Pulmonary artery endothelial cell (primary cell): ENCODE measurements at regions not wholly inside any gene's neighbourhood (a gene's known extent, or its start where the extent isn't known, plus 50 kb on each side); places are given as distances from the start of the nearest gene placed in this dataset.

Experiments used
- DNase-seq: peaks from one replicate; pipeline ENCODE4 v3.0.0-alpha.2; 2011; ENCODE audit warnings: low read depth, low spot score

DNA sequence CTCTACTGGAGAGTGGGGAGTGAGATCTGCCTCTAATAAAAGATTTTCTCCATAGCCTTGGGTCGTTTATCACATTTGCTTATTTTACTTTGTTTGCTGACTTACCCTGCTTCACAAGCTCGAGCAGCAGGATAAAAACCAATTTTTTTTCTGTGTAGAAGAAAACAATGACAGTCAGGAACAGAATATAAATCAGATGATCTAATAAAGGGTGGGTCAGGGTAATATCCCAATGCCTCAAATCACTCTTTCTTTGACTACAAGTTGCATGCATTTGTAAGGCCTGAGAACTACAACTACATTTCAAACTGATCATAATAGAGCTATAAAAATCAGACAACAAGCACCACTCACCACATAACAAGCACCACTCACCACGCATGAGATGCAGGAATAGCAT is 174.4 kb upstream of the ADARB2 start:
- DNase-seq = no peak

- no peak for DNase-seq
These were observed 166.7 kb upstream of the ADARB2 start for GRCh38 chr10:1903982-1904381.

- no peak for DNase-seq
These were observed 158.8 kb upstream of the ADARB2 start for GRCh38 chr10:1896153-1896552.

DNA sequence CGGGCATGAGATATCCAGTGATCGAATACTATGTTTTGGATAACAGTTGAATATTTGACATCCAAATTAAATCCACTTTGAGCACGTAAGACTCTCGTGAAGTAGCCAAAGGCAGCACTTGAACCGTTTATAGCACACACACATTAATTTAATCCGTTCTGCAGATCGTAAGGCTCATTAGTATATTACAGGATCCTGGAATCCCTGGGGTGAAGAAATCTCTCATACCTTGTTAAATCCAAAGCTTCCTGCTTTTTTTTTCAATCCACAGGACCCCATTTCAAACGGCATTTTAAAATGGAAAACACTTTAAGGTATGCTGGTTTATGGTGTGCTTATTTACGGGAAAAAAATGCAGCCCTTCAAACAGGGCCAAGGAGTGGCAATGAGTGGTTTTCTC is 158.4 kb upstream of the ADARB2 start:
- no peak for DNase-seq

DNA sequence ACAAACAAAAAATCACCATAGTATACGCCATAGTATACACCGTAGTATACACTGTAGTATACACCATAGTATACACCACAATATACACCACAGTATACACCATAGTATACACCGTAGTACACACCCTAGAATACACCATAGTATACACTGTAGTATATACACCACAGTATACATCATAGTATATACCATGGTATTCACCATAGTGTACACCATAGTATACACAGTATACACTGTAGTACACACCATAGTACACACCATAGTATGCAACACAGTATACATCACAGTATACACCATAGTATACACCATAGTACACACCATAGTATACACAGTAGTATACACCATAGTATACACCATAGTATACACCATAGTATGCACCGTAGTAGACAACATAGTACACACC is 157.6 kb upstream of the ADARB2 start:
- DNase-seq = no peak

- DNase-seq = no peak
These were observed 156.6 kb upstream of the ADARB2 start for GRCh38 chr10:1893941-1894340.

DNA sequence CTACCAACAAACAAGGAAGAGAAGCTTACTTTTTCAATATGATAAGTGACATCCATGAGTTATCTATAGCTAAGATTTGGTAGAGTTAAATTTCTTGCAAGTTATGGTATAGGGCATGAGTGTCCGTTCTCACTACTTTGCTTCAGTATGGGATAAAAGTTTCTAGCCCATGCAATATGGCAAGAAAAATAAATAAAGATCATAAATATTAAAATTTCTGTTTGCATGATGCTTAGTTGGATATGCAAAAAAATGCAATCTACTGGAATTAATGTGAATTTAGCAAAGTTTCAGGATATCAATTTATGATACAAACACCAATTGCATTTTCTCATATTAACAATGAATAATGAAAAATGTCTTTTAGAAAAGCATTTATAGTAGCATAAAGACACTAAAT is 148.7 kb upstream of the ADARB2 start:
- DNase-seq = no peak

DNA sequence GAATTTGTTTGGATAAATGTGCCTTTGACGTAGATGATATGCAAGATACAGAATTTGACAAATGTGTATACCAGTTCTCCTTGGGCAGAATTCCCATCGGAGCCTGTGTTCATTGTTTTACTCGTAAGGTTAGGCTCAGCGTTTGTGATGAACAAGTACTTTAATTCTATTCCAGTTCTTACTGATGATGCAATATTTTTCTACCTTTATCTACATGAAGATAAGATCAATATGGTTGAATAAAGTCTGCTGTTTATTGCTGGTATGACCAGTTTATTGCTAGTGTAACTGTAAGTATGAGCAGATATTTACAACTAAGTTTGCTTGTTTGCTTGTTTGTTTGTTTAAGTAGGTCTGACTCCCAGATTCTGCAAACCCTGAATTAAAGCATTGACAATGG is 145.4 kb upstream of the ADARB2 start:
- DNase-seq = no peak

DNA sequence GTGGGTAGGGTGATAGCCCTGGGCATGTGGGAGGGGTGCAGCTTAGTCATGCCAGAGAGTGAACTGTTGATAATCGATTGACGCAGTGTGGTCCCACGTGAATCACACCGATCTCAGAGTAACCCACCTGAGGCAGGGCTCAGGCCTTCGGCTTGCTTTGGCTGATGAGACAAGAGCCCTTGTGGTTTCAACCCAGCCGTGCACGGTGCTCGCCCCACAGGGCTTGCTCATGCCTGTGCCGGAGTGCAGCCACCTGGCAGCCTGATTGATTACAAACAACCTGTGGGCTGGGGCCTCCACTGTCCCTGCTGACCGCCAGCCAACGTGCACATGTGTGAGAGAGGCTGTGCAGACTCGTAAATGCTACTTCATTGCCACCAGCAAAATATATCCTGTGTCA is 144.9 kb upstream of the ADARB2 start:
- DNase-seq = no peak

DNA sequence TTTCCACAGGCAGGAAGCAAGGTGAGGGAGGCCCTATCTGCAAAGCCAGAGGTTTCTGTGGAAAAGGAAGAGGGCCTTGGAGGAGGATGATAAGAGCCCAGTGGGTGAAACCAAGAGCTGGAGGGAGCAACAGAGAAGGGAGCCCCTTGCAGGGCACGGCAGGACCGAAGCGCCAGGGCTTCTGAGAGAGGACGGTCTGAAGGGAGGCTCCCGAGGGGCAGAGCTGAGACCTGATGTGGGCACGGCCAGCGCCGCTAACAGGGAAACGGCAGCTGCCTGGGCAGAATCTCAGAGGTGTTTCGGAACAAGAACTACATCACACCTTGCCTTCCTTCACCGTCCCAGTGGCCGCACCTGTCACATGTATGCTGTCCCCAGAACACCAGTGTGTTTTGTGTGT is 144.3 kb upstream of the ADARB2 start:
- no peak for DNase-seq

GRCh38 chr10:1874533-1874932 is 137.2 kb upstream of the ADARB2 start:
- no peak for DNase-seq

- no peak for DNase-seq
These were observed 136.5 kb upstream of the ADARB2 start for GRCh38 chr10:1873661-1874315.

GRCh38 chr10:1872151-1872726 is 134.9 kb upstream of the ADARB2 start:
- no peak for DNase-seq

DNA sequence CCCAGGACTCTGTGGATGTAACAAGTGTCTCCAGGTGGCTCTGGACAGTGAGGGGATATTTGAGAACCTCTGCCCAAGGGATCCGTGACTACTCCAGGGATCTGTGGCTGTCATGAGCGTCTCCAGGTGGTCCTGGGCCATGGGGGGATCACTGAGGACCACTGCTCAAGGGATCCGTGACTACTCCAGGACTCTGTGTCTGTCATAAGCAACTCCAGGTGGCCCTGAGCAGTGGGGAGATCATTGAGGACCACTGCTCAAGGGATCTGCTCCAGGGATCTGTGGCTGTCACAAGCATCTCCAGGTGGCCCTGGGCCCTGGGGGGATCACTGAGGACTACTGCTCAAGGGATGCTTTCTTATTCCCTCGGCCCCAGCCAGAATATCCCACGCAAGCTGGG is 133.2 kb upstream of the ADARB2 start:
- DNase-seq = no peak

- no peak for DNase-seq
These were observed 132.5 kb upstream of the ADARB2 start for GRCh38 chr10:1869861-1870260.

- DNase-seq = no peak
These were observed 123.0 kb upstream of the ADARB2 start for GRCh38 chr10:1860351-1860750.

- no peak for DNase-seq
These were observed 121.2 kb upstream of the ADARB2 start for GRCh38 chr10:1858547-1858946.

DNA sequence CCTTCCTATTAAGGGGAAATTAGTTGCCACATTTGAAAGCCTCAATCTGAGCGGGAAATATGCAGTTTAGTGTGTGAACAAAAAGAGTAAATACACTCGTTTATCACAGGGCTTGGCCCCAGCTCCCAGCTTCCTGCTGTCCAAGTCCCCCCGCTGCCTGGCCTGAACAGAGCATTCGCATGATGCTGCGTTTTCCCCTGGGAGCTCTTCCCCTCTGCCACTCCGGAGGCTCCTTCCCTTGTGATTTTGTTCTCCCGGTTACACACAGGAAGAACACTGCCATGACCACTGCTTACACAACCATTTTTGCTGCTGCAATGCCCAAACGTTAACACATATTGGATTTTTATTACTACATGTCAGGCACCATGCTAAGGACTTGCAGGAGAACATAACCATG is 120.7 kb upstream of the ADARB2 start:
- DNase-seq = no peak

GRCh38 chr10:1855911-1856310 is 118.6 kb upstream of the ADARB2 start:
- no peak for DNase-seq

DNA sequence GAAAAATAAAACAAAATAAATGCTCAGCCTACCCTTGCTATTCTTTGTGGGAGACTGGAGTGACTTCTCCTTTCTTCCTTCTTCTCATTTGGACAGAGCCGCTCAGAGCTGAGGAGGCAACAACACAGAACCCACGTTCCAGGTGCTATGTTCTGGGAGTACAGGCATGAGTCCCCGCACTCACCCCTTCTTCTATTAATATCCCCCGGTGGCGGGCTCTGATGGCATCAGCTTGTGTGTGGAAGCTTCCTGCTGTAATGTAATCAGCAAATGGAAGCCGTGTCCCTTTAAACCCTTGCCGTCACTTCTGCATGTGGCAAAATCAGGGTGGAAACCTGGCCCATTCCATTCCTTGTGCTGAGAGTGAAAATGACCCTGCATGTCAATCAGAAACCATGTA is 116.9 kb upstream of the ADARB2 start:
- DNase-seq = no peak

DNA sequence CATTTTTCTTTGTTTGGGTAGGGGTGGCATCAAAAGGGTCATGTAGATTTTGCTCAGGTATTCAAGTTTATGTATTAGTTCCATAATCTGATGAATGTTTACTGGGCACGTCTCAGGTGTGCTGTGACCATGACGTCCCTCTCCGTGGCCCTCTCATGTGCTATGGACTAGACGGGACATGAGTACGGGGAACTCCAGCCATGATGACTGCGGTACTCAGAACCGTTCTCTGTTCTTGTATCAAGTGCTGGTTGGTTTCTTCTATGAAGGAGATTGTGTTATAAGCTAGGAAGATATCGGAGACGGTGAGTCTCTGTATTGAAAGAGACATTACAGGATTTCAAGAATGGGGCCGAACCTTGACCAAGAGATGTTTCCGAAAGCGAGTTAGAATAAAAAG is 116.5 kb upstream of the ADARB2 start:
- no peak for DNase-seq

- DNase-seq = no peak
These were observed 115.5 kb upstream of the ADARB2 start for GRCh38 chr10:1852841-1853240.

DNA sequence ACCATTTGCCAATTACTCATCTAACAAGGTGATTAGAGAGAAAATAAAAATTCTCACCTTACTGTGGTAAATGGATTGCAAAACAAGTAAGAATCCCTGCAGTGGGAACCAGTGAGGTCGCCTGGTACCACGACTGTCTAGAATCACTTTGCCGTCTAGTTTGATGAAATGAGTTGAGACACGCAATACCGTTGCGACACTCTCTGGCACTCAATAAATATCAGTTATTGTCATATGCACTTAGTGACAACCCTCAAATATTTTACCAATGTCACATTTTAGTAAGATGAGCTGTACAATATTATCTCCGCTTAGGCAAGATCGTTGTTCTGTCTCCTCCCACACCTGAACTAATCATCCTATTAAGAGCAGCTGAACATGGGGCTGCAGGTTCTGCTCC is 114.4 kb upstream of the ADARB2 start:
- no peak for DNase-seq
